Astrocyte of the cerebellum (primary cell): ENCODE measurements at regions not wholly inside any gene's neighbourhood (a gene's known extent, or its start where the extent isn't known, plus 50 kb on each side); places are given as distances from the start of the nearest gene placed in this dataset.

ENCODE experiments used
- DNase-seq: peaks from one replicate; pipeline ENCODE4 v3.0.0-alpha.2; 2011; ENCODE audit warnings: low read depth
- H3K4me3 ChIP-seq: 2 replicates; pipeline ENCODE4 v1.5.1; 2011; ENCODE audit warnings: mild to moderate bottlenecking, low read depth, low read length, moderate library complexity
- CTCF ChIP-seq: IDR thresholded peaks from 2 replicates; pipeline ENCODE4 v1.5.1; 2012; ENCODE audit warnings: low read length, low read depth, moderate library complexity, mild to moderate bottlenecking; ENCODE audit errors: missing control alignments
- in situ Hi-C: cut with HindIII; loops from 2 replicates; pipeline ENCODE4 v1.10.0; 2017; ENCODE audit warnings: low sequenced_read_pairs

GRCh38 chr5:114238771-114239313 is 123.0 kb upstream of the KCNN2 start:
- no peak for DNase-seq
- in situ Hi-C loops: no loop called here
- no peak overlapping the region for H3K4me3 ChIP-seq
- TF ChIP-seq CTCF: no peak

- no peak for TF ChIP-seq CTCF
- H3K4me3 ChIP-seq: no peak overlapping the region
- in situ Hi-C loops: no loop called here
- no peak for DNase-seq
Observed at GRCh38 chr5:114243281-114243971, 118.4 kb upstream of the KCNN2 start.

- no peak for TF ChIP-seq CTCF
- in situ Hi-C loops: no loop called here
- DNase-seq: no peak
- H3K4me3 ChIP-seq: no peak overlapping the region
Observed at GRCh38 chr5:114243972-114244317, 117.9 kb upstream of the KCNN2 start.

GRCh38 chr5:114249823-114250222 is 112.0 kb upstream of the KCNN2 start:
- in situ Hi-C loops: no loop called here
- DNase-seq: no peak
- no peak overlapping the region for H3K4me3 ChIP-seq
- TF ChIP-seq CTCF: no peak

- TF ChIP-seq CTCF: no peak
- in situ Hi-C loops: no loop called here
- no peak for DNase-seq
- no peak overlapping the region for H3K4me3 ChIP-seq
Observed at GRCh38 chr5:114250536-114250935, 111.3 kb upstream of the KCNN2 start.

- no peak for TF ChIP-seq CTCF
- DNase-seq: no peak
- no peak overlapping the region for H3K4me3 ChIP-seq
- in situ Hi-C loops: no loop called here
Observed at GRCh38 chr5:114252226-114252625, 109.6 kb upstream of the KCNN2 start.

GRCh38 chr5:114255260-114255659 is 106.6 kb upstream of the KCNN2 start:
- no peak for TF ChIP-seq CTCF
- no peak overlapping the region for H3K4me3 ChIP-seq
- no peak for DNase-seq
- in situ Hi-C loops: no loop called here
